ENCODE measurements at regions not wholly inside any gene's neighbourhood (a gene's known extent, or its start where the extent isn't known, plus 50 kb on each side); places are given as distances from the start of the nearest gene placed in this dataset.

DNA sequence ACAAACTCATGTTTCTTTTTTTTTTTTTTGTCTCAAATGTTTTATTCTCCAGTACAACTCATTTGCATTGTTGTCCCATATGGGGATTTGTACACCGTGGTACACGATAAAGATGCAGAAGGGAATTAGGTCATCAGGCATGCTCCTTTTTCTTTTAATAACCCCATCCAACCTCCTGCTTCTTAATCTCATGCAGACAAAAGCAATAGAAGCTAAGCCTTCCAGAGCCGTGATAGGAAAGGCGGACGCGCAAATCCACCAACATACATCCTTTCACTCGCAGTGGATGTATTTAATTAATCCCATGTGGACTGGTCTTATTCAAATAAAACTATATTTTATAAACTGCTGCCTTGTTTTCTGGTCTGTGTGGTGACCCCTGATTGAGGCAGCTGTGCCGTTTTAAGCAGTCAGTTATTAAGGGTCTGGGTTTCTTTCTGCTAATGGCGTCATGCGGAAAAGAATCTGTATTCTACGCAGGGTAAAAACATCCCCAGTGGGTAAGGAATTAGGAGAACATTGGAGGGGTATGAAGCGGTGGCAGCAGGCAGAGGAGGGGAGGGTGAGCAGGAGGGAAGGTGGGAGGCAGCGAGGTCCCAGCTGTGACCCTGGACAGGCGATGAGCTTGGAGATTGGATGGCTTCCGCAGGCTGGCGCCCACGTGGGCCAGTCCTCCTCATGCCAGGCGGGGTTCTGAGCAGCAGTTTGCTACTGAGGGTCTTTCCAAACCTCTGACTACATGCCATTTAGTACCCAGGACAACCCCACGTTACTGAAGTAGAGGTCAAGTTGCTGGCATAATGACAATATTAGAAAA lies 172.8 kb downstream of the LINC00237 start:
- DNase-seq: no peak

DNA sequence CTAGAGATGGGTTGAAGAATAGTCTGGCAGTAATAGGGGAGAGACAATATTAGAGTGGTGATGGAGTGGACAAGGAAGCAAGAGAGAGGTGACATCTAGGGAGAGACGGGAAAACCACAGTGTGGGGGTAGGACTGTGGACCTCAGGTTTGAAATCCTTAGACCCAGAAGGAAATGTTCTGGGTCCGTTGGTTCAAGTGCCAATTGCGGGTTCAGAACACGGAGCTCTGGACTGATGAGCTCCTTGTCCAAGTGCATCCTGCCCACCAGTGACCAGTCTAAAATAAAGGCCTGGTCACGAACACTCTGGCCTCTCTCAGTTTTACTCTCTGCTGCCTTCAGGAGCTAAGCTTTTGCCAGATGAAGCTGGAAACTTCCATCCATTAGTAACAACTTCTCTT lies 174.0 kb downstream of the LINC00237 start:
- no peak for DNase-seq

DNA sequence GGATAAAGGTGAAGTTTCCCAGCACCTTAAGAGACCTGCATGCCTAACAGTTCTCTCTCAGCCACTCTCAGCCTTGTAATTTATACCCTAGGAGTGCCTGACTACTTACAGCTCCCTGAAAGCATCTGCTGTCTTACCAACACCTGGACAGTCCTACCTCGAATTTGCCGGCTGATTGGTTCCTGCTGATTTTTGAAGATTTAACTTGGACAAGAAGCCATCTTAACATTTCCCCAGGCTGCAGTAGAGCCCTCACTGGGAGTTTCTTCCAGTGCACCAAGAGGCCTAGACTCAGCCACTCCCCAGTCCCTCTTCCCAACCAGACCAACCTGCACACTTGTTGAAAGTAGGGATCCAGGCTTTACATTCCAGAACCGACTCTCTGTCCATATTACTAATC lies 174.5 kb downstream of the LINC00237 start:
- no peak for DNase-seq

DNA sequence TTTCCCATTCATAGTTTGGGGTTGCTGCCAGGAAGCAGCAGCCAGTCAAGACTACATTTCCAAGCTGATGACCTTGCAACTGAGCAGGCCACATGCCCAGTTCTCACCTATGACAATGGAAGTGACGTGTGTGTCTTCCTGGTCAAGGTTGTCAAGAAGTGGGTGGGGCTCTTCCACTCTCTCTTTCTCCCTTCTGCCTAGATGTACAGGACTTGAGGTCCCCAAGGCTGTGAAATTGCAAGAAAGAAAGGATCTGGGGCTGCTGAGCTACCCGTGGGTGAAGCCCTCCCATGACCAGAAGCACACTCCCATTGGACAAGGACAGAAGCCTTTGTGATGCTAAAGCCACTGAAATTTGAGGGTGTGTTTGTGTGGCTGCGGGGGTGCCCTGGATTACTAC lies 175.1 kb downstream of the LINC00237 start:
- no peak for DNase-seq

DNA sequence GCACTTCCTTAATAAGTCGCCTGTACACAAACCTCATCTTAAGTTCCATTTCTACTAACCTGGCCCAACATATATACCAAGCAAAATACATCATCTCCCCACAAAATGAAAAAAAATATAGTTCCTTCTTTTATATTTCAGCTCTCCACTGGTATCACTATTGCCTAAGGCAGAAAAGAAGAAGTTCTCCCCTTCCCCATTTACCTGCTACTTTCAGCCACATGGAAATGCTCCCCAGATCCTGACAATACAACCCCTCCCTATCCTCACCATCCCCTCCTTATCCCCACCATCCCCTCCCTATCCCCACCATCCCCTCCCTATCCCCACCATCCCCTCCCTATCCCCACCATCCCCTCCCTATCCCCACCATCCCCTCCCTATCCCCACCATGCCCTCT lies 175.7 kb downstream of the LINC00237 start:
- no peak for DNase-seq

DNA sequence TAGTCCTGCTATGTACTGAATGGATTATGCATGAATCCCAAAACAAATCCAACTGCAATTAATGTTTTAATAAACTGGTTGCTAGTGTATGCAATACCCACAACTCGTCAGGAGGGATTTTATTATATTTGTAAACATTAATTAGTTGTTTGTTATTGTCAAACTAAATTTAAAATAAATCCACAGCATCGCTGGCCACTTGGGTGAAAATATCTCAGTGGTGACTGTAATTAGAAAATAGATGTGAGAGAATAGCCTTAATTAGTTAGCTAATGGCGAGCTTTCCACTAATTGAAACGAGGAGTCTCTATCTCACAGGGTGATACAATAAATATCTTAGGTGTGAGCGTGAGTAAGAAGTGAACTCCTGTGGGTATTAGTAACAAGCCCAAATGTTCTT lies 176.8 kb downstream of the LINC00237 start:
- no peak for DNase-seq

DNA sequence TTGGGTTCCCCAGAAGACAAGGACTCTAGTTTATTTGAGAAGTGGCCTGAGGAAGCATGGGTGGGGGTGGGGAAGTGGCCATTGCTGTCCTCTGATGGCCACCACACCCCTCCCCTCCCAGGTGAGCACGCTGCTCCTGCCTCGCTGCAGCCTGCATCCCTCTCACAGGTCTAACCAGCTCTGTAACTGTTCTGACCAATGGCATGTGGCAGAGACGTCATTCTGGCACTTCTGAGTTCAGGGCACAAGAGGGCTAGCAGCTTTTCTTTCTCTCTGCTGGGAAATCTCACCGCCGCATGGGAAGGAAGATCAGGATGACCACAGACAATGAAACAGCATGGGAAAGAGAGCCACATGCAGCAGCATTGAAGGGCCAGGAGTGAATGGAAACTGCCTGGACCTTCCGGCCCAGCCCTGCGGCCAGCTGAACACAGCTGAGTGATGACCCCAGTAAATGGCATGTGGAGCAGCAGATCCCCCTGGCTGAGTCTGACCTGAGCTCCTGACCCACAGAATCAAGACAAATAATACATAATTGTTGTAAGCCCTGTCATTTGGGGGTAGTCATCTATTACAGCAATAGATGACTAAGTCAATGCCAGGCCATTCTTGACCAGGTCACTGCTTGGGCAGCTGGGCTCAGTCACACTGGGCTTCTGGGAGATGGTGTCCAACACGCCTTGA lies 179.8 kb downstream of the LINC00237 start:
- DNase-seq: no peak

DNA sequence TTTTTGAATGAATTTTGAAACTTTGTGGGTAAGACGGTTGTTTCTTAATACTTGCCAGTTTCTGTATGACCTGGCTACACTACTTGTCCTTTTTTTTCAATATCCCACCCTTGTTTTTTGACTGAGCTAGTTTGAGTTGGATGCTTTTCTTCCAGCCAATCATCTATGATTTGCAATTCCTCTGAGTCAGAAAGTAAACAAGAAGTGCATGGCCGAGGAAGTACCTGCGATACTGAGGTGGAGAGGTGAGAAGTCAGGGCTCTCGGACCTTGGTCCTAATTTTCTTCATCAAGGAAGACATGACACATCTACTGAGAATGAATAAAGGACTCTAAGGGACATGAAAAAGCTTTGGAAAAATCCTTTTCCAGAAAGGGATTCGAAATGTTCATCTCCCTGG lies 185.7 kb downstream of the LINC00237 start:
- no peak for DNase-seq

DNA sequence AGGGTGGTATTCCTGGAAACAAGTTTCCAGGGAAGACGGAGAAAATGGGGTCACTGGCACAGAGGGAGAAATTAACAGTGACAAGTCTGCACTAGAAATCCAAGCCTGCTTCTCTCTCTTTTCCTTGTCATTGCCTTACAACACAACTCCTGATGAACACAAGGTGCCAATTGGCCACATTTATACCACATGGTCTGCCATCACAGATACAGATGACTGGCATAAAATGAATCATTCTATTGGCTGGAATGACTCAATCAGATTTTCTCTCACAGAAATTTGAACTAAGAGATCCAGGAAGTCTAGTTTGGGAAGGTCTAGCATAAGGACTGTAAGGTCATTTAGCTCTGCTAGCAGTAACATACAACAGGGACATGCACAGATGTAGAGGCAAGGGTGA lies 190.3 kb downstream of the LINC00237 start:
- DNase-seq: no peak

DNA sequence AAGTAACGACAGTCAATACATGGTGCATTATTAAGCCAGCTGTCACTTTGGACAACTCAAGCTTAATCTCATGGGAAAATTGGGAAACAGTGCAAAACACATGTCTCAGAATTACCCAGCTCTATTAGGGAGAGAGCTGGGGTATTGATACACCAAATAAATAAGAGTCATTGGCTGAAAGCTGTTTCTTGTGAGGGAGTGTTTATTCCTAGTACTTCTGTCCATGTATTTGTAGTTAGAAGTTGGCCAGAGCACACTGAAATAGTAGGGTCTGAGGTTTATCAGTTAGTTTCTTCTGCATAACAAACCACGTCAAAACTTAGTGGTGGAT lies 192.0 kb upstream of the RALGAPA2 start:
- DNase-seq: no peak

DNA sequence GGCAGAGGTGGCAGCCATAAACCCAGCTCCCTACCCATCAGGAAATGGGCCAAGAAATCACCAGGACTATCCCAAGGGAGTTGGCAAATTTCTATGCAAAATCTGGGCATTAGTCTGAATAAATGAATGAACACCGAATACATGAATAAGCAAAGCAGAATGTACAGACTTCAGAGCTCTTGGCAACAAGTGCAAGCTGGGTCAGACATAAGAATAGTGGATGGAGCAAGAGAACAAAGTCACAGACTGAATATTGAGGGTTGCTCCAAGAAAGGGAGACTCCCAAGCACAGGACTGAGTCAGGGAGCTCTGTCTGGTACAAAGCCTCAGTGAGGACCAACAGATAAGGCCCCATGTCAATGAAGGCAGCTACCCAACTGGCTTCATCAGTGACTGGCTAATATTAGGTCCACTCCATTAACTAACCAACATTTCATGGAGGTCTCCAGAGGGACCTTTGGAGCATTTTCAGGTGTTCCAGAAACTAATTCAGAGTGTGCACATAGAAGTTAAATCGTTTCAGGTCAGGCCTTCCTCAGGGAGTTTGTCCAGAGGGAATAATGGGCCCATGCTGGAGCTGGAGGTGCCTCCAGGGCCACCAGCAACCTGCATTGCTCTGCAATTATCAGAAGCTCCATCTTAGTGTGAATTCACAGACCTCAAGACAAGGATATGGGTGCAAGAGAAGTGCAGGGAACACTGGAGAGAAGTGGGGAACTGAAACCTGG lies 191.5 kb upstream of the RALGAPA2 start:
- DNase-seq: no peak

DNA sequence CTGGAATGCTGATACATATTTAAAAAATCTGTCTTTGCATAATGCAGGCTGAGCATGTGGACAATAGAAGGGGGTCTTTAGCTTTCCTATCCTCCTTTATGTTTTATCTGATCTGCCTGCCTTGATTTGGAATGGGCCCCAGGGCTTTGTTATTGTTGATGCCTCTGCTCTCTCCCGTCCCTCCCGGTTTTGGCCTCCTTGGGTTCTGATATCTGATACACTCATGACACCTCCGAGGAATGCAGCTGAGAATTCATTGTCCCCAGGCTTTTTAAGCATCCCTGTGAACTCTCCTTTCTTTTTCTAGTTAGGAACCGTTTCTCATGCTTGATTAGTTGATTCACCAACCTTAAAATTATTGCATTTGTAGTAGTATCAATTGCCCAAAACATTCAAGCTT lies 185.5 kb upstream of the RALGAPA2 start:
- no peak for DNase-seq

DNA sequence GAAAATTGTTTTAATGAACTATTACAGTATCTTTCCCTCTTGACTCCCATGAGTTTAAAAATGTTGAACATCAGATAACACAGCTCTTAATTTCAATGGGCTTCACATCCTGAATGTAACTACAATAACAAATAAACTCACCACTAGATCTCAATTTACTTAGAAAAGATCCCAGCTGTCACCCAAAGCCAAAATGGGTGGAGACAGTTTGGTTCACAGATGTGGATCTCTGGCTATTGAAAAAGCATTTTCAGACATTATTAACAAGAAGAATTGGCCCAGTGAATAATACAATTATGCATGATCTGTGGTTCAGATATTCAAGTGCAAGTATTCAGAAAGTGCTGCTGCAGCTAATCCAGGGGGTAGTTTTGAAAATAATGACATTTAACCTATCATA lies 184.7 kb upstream of the RALGAPA2 start:
- no peak for DNase-seq

DNA sequence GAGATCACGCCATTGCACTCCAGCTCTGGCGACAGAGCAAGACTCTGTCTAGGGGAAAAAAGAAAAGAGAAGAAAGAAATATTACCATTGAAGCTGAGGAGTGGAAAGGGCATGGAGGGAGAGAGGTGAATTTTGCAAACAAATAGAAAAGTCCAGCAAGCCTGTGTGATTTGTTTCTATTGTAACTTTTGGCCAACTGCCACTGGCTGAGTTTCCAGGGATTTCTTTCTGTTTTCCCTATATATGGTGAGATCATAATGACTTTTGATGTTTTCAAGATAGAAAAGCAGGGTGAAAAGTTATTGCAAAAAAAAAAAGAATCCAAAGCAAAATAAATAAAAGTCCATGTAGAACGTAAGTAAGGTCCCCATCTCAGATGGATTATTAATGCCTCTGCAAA lies 184.2 kb upstream of the RALGAPA2 start:
- no peak for DNase-seq

DNA sequence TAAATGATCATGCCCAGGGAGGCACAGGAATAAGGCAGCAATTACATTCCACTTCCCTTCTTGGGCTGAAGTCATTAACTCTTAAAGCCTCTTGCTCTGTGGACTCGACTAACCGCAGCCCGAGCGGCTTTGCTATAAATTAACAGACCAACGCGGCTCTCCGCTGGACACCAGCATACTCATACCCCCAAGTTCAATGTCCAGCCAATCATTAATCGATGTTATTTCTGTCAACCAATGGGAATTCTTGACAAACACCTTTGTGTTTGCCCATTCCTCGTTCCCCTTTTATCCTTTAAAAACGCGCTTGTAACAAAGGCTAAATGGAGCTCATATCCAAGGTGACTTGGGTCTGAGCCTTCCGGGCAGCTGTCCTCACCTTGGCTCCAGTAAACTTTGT lies 183.1 kb upstream of the RALGAPA2 start:
- no peak for DNase-seq

DNA sequence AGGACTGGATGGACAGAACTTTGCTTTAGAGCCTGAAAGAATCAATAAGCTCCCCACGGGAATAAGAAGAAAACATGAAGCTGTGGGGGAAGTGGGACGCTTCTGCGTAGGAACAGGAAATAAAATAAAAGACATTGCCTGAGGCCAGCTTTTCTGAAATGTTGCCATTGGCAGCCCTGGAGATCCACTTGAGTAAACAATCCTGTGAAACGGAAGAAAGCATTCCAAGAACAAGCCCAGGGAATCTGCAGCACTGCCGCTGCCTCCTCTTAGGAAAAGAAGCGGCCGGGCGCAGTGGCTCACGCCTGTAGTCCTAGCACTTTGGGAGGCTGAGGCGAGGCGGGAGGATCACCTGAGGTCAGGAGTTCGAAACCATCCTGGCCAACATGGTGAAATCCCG lies 182.3 kb upstream of the RALGAPA2 start:
- peak; percentile 21 for DNase-seq

DNA sequence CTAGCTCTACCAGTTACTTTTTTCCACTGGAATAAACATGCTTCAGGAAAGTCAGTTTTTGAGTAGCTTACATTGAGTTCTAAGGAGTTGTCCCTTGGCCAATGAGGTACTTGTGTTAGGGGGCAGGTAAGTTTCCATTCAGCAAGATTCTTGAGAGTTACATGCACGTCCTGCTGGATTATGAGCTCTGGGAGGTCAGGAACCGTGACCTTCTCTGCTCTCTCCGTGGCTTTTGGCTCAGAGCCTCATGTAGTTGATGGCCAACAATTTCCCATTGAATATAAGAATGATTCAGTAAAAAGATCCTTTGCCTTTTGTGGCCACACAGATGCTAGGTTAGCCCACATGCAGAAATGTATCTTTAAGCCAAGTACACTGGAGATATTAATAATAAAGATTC lies 181.8 kb upstream of the RALGAPA2 start:
- DNase-seq: no peak

DNA sequence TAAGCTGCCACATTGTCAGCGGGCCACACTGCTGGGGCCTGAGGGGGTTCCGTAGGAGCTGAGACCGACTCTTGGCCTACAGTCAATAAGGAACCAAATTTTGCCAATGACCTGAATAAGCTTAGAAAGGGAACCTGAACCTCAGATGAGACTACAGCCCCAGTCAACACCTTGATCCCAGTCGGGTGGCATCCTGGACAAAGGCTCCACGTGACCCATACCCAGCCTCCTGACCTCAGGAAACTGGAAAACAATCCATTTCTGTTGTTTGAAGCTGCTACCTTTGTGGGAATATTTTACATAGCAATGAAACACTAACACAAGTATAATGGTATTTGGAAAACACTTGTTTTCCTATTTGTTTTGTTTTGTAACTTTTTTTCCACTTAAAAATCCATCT lies 179.9 kb upstream of the RALGAPA2 start:
- DNase-seq: no peak

DNA sequence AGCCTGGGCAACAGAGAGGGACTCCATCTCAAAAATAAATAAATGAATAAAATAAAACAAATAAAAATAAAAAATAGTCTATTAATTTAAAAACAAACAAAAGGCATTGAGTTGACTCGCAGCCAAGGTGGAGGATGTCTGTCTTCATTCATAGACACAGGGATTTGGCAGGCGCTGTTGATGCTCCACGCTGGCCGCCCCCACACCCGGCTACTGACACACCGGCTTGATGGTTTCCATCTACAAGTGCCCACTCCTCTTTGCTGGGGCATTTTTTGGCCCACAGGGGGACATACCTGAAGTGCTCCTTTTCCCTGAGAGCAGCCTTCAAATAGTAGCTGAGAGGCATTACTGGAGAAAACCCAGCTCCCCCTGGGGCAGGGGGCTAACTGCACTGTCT lies 178.3 kb upstream of the RALGAPA2 start:
- DNase-seq: no peak

DNA sequence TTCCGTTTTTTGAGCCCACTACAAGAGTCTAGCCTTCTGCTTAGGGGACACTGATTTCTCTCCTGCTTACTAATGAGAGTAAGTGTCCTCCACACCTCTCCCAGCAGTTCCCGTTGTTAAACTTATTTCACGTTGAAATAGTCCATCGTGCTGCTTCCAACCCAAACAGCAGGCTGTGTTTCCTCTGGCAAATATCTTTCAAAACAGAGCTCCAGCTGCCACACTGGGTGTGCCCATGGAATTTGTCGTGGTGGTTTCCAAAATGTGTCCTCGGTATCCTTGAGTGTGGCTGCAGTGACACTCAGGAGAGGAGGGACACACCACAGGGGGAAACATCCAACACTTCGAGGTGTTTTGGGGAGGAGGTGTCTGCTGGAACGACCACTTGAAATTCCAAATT lies 176.5 kb upstream of the RALGAPA2 start:
- DNase-seq: no peak

DNA sequence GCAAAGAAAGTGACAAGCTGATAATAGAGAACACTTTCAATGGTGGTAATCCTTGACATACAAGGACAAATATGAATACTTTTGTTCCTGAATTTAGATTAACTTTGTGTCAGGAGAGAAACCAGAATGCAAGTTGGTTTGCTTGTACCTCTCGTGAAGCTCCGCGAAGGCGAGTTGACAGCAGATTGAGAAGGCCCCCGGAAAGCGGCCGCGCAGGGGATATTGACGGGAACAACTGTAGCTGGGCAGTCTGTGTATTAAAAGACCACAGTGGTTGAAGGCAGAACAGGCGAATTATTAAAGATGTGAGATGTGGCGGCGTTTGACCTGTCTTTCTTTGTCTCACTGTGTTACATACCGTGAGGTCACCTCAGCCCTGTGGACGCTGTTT lies 175.8 kb upstream of the RALGAPA2 start:
- DNase-seq: no peak

DNA sequence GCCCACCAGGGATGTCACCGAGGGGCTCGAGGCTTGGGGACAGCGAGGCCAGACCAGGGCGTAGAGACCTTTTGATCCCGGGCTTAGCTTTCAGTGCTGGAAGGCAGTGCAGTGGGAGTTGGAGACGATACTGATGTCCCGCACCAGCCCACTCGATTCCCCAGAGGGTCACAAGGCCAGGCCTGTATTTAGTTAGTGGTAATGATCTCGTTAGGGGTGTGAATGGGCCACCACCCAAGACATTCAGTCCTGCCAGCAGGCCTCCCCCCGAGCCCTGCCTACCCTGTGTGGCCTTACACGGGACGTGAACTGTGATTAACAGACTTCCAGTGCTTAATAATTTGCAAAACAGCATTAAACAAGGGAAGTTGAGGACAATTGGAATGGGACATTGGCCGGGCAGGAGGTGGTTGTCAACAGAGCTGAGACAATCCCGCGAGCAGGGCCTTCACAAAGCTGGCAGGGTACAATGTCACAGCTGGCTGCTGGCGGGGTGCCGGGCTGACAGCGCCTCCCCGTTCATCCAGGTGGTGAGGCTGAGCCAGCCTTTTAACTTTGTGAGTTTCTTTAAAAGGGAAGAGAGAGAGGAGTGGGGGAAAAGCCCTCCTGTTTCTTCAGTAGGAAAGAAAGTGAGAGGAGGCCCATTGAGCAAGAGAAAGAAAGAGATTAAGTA lies 175.3 kb upstream of the RALGAPA2 start:
- DNase-seq: no peak

DNA sequence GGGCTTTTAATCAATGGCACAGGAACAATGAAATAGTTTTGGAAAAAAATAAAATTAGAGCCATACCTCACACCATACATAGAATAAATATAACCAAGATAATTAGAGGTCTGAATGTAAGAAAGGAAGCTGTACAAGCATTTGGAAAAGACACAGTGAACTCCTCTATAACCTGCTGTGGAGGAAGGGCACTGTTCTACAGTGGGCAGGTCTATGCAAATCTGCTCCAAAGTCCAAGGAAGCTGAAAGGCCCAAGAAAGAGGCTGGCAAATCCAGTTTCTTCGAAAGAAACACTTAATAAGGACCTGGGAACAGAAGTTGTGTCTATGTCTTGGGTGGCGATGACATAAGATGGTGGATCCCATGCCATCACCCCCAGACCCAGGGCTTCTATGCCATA lies 169.4 kb upstream of the RALGAPA2 start:
- no peak for DNase-seq

DNA sequence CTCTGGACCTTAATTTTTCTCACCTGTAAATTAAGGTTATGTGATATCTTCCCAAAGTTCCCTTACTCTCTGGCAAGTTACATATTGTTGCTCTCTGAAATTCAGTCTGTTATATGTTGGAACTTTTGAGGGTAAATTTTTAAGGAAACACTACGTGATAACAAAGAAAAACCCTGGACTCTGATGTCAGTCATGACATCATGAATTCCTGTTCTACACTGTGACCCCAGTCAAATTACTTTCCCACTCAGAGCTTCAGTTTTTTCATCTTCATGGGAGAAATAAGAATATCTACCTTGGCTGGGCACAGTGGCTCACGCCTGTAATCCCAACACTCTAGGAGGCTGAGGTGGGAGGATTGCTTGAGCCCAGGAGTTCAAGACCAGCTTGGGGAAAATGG lies 164.6 kb upstream of the RALGAPA2 start:
- no peak for DNase-seq

All from COR-L47 (cell line).